ENCODE measurements at regions not wholly inside any gene's neighbourhood (a gene's known extent, or its start where the extent isn't known, plus 50 kb on each side); places are given as distances from the start of the nearest gene placed in this dataset.

DNA sequence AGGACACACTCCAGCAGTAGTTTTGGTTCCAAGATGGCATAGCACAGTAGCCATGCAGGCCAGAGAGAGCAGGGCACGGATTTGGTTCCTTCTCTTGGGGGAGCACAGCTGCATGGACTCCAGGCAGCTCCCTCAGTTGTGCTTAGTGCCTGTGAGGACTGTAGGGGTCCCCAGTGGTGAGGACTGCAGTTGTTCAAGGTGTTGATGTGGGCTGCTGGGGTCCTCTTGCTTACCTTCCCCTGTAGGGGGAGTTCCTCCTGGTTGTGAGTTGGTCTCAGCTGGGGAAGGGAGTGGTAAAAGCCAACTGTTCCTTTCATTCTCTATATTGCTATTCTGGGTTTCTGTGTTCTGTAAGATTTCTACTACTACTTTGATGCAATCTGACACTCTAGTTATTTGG lies 606.5 kb downstream of the MAGEB5 start:
- H3K36me3 Mint-ChIP-seq = no peaks in the 10 kb centered on the region
- H3K4me3 Mint-ChIP-seq = no peak overlapping the region
- Histone ChIP-seq H3K4me2 (replicated peaks; ENCODE audit: extremely low read depth, low read length, poor library complexity, severe bottlenecking) (no peak overlapping the region), H3K27me3 (ENCODE audit: control insufficient read depth in 2 of 2, insufficient read depth in 2 of 2, low read length in 2 of 2) (no peaks in the 10 kb centered on the region), H3K79me2 (ENCODE audit: insufficient read depth, low read length) (no peaks in the 10 kb centered on the region), H3K4me3 (replicated peaks in 1 of 3; ENCODE audit: low read depth in 2 of 3, low read length in 3 of 3) (no peak overlapping the region), H3K36me3 (replicated peaks in 1 of 2; ENCODE audit: control insufficient read depth in 1 of 2, insufficient read depth in 2 of 2, low read length in 2 of 2) (no peaks in the 10 kb centered on the region), H3K9me3 (replicated peaks in 1 of 2; ENCODE audit: control insufficient read depth in 1 of 2, insufficient read depth in 1 of 2, low read length in 2 of 2) (peaks cover 0 to 7% of the 10 kb centered on the region in 2 donors), H3K4me1 (ENCODE audit: control insufficient read depth in 1 of 2, insufficient read depth in 2 of 2, low read length in 2 of 2) (no peaks in the 10 kb centered on the region), H3K9ac (ENCODE audit: insufficient read depth, low read length, poor library complexity, severe bottlenecking) (no peak overlapping the region), H4K20me1 (ENCODE audit: insufficient read depth, low read length) (no peaks in the 10 kb centered on the region), H3K27ac (ENCODE audit: low read depth in 1 of 2, low read length in 2 of 2) (no peak overlapping the region), H2AFZ (ENCODE audit: insufficient read depth, low read depth, low read length, poor library complexity, severe bottlenecking) (no peak overlapping the region)
- intact Hi-C loops (cut with micrococcal nuclease) = no loop called here
- no peak for DNase-seq
- 60% methylated on average over 1 of the region's 1 CpG for WGBS (ENCODE audit: insufficient coverage)
- TF ChIP-seq, protein P1, sequence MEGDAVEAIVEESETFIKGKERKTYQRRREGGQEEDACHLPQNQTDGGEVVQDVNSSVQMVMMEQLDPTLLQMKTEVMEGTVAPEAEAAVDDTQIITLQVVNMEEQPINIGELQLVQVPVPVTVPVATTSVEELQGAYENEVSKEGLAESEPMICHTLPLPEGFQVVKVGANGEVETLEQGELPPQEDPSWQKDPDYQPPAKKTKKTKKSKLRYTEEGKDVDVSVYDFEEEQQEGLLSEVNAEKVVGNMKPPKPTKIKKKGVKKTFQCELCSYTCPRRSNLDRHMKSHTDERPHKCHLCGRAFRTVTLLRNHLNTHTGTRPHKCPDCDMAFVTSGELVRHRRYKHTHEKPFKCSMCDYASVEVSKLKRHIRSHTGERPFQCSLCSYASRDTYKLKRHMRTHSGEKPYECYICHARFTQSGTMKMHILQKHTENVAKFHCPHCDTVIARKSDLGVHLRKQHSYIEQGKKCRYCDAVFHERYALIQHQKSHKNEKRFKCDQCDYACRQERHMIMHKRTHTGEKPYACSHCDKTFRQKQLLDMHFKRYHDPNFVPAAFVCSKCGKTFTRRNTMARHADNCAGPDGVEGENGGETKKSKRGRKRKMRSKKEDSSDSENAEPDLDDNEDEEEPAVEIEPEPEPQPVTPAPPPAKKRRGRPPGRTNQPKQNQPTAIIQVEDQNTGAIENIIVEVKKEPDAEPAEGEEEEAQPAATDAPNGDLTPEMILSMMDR (IDR thresholded peaks at IDR 0.05) = no peak
- H3K4me1 Mint-ChIP-seq = no peaks in the 10 kb centered on the region
- H3K9me3 Mint-ChIP-seq = peaks cover 0 to 4% (median 3%) of the 10 kb centered on the region in 7 donors
- H3K27me3 Mint-ChIP-seq (ENCODE audit: low read depth in 3 of 3) = peaks cover 0 to 2% (median 1%) of the 10 kb centered on the region in 3 donors
- H3K27ac Mint-ChIP-seq = no peak overlapping the region

DNA sequence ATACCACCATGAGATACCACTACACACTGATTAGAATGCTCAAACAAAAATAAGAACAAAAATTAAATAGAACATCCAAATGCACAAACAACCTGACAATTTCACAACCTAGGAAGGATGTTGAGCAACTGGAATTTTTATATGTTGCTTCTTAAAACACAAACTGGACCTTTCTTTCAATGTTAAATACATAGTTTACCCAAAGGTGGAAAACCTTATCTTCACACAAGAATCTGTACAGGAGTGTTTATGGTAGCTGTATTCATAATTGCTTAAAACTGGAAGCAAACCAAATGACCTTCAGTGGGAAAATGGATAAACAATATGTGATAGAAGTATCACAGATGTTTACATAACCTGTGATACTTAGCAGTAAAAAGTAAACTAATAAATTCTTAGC lies 573.8 kb downstream of the MAGEB5 start:
- no peaks in the 10 kb centered on the region for H3K36me3 Mint-ChIP-seq
- no peaks in the 10 kb centered on the region for H3K79me2 ChIP-seq (ENCODE audit: insufficient read depth, low read length)
- H3K4me3 Mint-ChIP-seq = no peak overlapping the region
- intact Hi-C loops (cut with micrococcal nuclease) = no loop called here
- TF ChIP-seq, protein P1 (IDR thresholded peaks at IDR 0.05) = no peak
- H3K27ac Mint-ChIP-seq = no peak overlapping the region
- no peak for DNase-seq
- H3K4me1 ChIP-seq (ENCODE audit: control insufficient read depth in 1 of 2, insufficient read depth in 2 of 2, low read length in 2 of 2) = no peaks in the 10 kb centered on the region
- H2AFZ ChIP-seq (ENCODE audit: insufficient read depth, low read depth, low read length, poor library complexity, severe bottlenecking) = no peak overlapping the region
- H3K4me2 ChIP-seq (replicated peaks; ENCODE audit: extremely low read depth, low read length, poor library complexity, severe bottlenecking) = no peak overlapping the region
- H3K4me3 ChIP-seq (replicated peaks in 1 of 3; ENCODE audit: low read depth in 2 of 3, low read length in 3 of 3) = no peak overlapping the region
- no peaks in the 10 kb centered on the region for H3K4me1 Mint-ChIP-seq
- H3K27me3 Mint-ChIP-seq (ENCODE audit: low read depth in 3 of 3) = no peaks in the 10 kb centered on the region
- no peaks in the 10 kb centered on the region for H3K27me3 ChIP-seq (ENCODE audit: control insufficient read depth in 2 of 2, insufficient read depth in 2 of 2, low read length in 2 of 2)
- H3K27ac ChIP-seq (ENCODE audit: low read depth in 1 of 2, low read length in 2 of 2) = no peak overlapping the region
- H3K36me3 ChIP-seq (replicated peaks in 1 of 2; ENCODE audit: control insufficient read depth in 1 of 2, insufficient read depth in 2 of 2, low read length in 2 of 2) = no peaks in the 10 kb centered on the region
- no peaks in the 10 kb centered on the region for H4K20me1 ChIP-seq (ENCODE audit: insufficient read depth, low read length)
- no peaks in the 10 kb centered on the region for H3K9me3 ChIP-seq (replicated peaks in 1 of 2; ENCODE audit: control insufficient read depth in 1 of 2, insufficient read depth in 1 of 2, low read length in 2 of 2)
- H3K9ac ChIP-seq (ENCODE audit: insufficient read depth, low read length, poor library complexity, severe bottlenecking) = no peak overlapping the region
- no peaks in the 10 kb centered on the region for H3K9me3 Mint-ChIP-seq

Data from CD14-positive monocyte (primary cell).